HG02798 (cell line): ENCODE measurements at regions not wholly inside any gene's neighbourhood (a gene's known extent, or its start where the extent isn't known, plus 50 kb on each side); places are given as distances from the start of the nearest gene placed in this dataset.

Source experiments
- ATAC-seq: cut with Tn5 transposase; IDR thresholded peaks from one replicate; pipeline ENCODE4 v1.9.1; 2021; ENCODE audit warnings: mild to moderate bottlenecking; ENCODE audit not compliant: unreplicated experiment, poor library complexity

GRCh38 chr14:40618225-40618898 is 988.3 kb upstream of the LRFN5 start:
- no peak for ATAC-seq

GRCh38 chr14:40616579-40616978 is 990.1 kb upstream of the LRFN5 start:
- ATAC-seq, result no peak

GRCh38 chr14:40601063-40601462 is 1005.6 kb upstream of the LRFN5 start:
- no peak for ATAC-seq

- no peak for ATAC-seq
Measured at GRCh38 chr14:40599725-40600124, 1007.0 kb upstream of the LRFN5 start.

GRCh38 chr14:40581264-40581663 is 1025.4 kb upstream of the LRFN5 start:
- no peak for ATAC-seq

GRCh38 chr14:40576880-40577478 is 1029.7 kb upstream of the LRFN5 start:
- no peak for ATAC-seq

- ATAC-seq, result no peak
Measured at GRCh38 chr14:40574780-40575179, 1031.9 kb upstream of the LRFN5 start.

GRCh38 chr14:40525314-40525713 is 1081.4 kb upstream of the LRFN5 start:
- no peak for ATAC-seq

GRCh38 chr14:40523123-40523522 is 1083.6 kb upstream of the LRFN5 start:
- no peak for ATAC-seq

GRCh38 chr14:40494483-40494882 is 1062.2 kb upstream of the FBXO33 start:
- no peak for ATAC-seq

- ATAC-seq, result no peak
Measured at GRCh38 chr14:40487824-40488223, 1055.6 kb upstream of the FBXO33 start.

GRCh38 chr14:40485688-40486087 is 1053.5 kb upstream of the FBXO33 start:
- no peak for ATAC-seq

GRCh38 chr14:40476005-40476404 is 1043.8 kb upstream of the FBXO33 start:
- ATAC-seq, result no peak

GRCh38 chr14:40467969-40468368 is 1035.7 kb upstream of the FBXO33 start:
- ATAC-seq, result no peak

- no peak for ATAC-seq
Measured at GRCh38 chr14:40464531-40464930, 1032.3 kb upstream of the FBXO33 start.

GRCh38 chr14:40463886-40464285 is 1031.7 kb upstream of the FBXO33 start:
- no peak for ATAC-seq

GRCh38 chr14:40452674-40453073 is 1020.4 kb upstream of the FBXO33 start:
- no peak for ATAC-seq

GRCh38 chr14:40447017-40447416 is 1014.8 kb upstream of the FBXO33 start:
- no peak for ATAC-seq

GRCh38 chr14:40445020-40445419 is 1012.8 kb upstream of the FBXO33 start:
- no peak for ATAC-seq

- no peak for ATAC-seq
Measured at GRCh38 chr14:40436551-40436950, 1004.3 kb upstream of the FBXO33 start.

GRCh38 chr14:40417777-40418401 is 985.7 kb upstream of the FBXO33 start:
- no peak for ATAC-seq

- ATAC-seq, result no peak
Measured at GRCh38 chr14:40416565-40416964, 984.3 kb upstream of the FBXO33 start.
